ENCODE measurements at regions not wholly inside any gene's neighbourhood (a gene's known extent, or its start where the extent isn't known, plus 50 kb on each side); places are given as distances from the start of the nearest gene placed in this dataset.

GRCh38 chr3:181050738-181051137 lies 61.2 kb upstream of the DNAJC19 start:
- TF ChIP-seq CTCF (IDR thresholded peaks at IDR 0.05; ENCODE audit: control extremely low read depth in 1 of 3, insufficient read depth in 1 of 3, low read depth in 1 of 3, low read length in 3 of 3) (no peak), EZH2 (IDR thresholded peaks at IDR 0.05; ENCODE audit: low read depth, low read length, severe bottlenecking) (no peak), TAF7 (optimal IDR thresholded peaks at IDR 0.05; ENCODE audit: borderline replicate concordance, low read depth, low read length) (no peak), MAFK (IDR thresholded peaks at IDR 0.05; ENCODE audit: low read depth, low read length) (no peak), YY1 (IDR thresholded peaks at IDR 0.05; ENCODE audit: low read depth, low read length) (no peak), SP1 (IDR thresholded peaks at IDR 0.05; ENCODE audit: low read depth, low read length) (no peak), CBX5 (IDR thresholded peaks at IDR 0.05; ENCODE audit: low read depth, low read length) (no peak)
